Natural killer cell treated with Interleukin-12 subunit alpha and Interleukin-12 subunit beta and Interleukin-15 and Interleukin-18, amount 100 ng/mL, for 72 hours (primary cell): ENCODE measurements at regions not wholly inside any gene's neighbourhood (a gene's known extent, or its start where the extent isn't known, plus 50 kb on each side); places are given as distances from the start of the nearest gene placed in this dataset.

ENCODE experiments used
- ATAC-seq, 2 donors: fragments of 150-1000 bp; cut with Tn5 transposase in 1 of 2; sonication (Bioruptor Pico), chemical (Tn5 transposase) in 1 of 2; 2 replicates each; pipeline ENCODE4 v1.10.0; 2021
- DNase-seq: peaks from one replicate; pipeline ENCODE4 v3.0.0; 2022; ENCODE audit warnings: low spot score
- H3K27ac Mint-ChIP-seq, 2 donors: 1 replicate in 1 of 2; 2 replicates in 1 of 2; pipeline ENCODE4 v1.8.0; 2022; ENCODE audit warnings: mixed read lengths in 2 of 2, mild to moderate bottlenecking in 1 of 2, moderate library complexity in 1 of 2
- H3K27me3 Mint-ChIP-seq, 2 donors: 1 replicate in 1 of 2; 2 replicates in 1 of 2; pipeline ENCODE4 v1.8.0; 2022; ENCODE audit warnings: mixed read lengths in 2 of 2
- H3K36me3 Mint-ChIP-seq: one replicate; pipeline ENCODE4 v1.8.0; 2022; ENCODE audit warnings: mixed read lengths
- H3K4me1 Mint-ChIP-seq, 2 donors: 1 replicate in 1 of 2; 2 replicates in 1 of 2; pipeline ENCODE4 v1.8.0; 2022; ENCODE audit warnings: low read depth in 2 of 2, mixed read lengths in 2 of 2, mild to moderate bottlenecking in 1 of 2
- H3K4me3 Mint-ChIP-seq: one replicate; pipeline ENCODE4 v1.8.0; 2022; ENCODE audit warnings: mixed read lengths
- H3K9me3 Mint-ChIP-seq: 2 replicates; pipeline ENCODE4 v1.8.0; 2022; ENCODE audit warnings: mixed read lengths

DNA sequence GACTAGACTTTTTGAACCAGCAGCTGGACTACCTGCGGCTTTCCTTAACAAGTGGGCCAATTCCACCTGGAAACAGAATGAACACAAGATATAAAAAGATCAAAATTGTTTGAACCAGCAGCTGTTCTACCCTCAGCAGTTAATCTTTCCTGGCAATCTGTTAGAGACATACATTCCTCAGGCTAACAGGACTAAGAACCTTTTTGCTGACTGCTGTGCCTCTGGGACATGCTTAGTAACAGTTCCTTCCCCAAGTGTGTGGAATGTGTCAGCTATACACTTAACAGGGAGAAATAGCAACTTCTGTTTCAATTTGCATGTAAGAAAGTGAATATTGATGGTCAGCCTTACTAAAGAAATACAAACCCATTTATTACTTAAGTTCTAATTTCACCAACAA lies 554.4 kb downstream of the ARAP2 start:
- no peak overlapping the region for H3K27ac Mint-ChIP-seq

DNA sequence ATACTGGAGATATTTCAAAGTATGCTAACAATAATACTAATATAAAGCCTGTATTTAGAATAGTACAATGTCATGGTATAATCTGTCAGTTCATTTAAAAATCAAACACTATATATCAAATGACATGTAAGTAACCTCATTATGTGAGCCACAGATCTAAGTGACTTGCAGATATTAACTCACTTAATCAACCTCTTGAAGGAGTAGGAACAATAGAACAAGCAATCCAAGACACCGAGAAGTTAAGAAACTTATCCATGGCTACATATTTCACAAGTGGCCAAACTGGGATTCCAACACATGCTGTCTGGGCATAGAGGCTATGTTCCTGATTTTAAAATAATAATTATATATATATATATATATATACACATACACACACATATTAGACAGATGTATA lies 554.0 kb downstream of the ARAP2 start:
- H3K4me1 Mint-ChIP-seq, result no peaks in the 10 kb centered on the region
- DNase-seq (no peak), ATAC-seq (no peak)
- no peak overlapping the region for H3K27ac Mint-ChIP-seq
- H3K4me3 Mint-ChIP-seq, result no peak overlapping the region
- no peaks in the 10 kb centered on the region for H3K9me3 Mint-ChIP-seq
- H3K36me3 Mint-ChIP-seq, result no peaks in the 10 kb centered on the region
- H3K27me3 Mint-ChIP-seq, result no peaks in the 10 kb centered on the region

More for the DNA sequence above, 554.4 kb downstream of the ARAP2 start:
- DNase-seq (no peak), ATAC-seq (no peak)
- no peaks in the 10 kb centered on the region for H3K27me3 Mint-ChIP-seq
- H3K9me3 Mint-ChIP-seq, result no peaks in the 10 kb centered on the region
- H3K4me1 Mint-ChIP-seq, result no peaks in the 10 kb centered on the region
- H3K36me3 Mint-ChIP-seq, result no peaks in the 10 kb centered on the region
- no peak overlapping the region for H3K4me3 Mint-ChIP-seq

DNA sequence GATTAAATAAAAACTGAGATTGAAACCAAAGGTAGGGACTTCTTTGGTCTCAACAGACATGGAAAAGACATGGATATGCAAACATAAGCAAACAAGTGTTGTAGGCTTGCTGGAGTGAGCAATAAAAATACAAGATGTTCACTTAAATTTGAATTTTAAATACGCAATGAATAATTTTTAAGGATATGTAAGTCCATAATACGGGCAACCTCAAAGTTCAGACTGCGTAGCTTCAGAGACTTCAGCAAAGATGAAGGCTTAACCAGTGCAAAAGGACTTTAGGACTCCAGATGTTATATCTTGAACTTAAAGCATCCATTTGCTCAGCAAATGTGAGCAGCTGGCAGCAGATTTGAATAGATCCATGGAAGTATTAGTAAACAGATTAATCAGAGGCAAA lies 549.3 kb downstream of the ARAP2 start:
- Mint-ChIP-seq H3K27ac (no peak overlapping the region), H3K4me1 (no peaks in the 10 kb centered on the region), H3K9me3 (no peaks in the 10 kb centered on the region), H3K36me3 (no peaks in the 10 kb centered on the region), H3K4me3 (no peak overlapping the region), H3K27me3 (no peaks in the 10 kb centered on the region)
- ATAC-seq, result no peak
- DNase-seq, result no peak

DNA sequence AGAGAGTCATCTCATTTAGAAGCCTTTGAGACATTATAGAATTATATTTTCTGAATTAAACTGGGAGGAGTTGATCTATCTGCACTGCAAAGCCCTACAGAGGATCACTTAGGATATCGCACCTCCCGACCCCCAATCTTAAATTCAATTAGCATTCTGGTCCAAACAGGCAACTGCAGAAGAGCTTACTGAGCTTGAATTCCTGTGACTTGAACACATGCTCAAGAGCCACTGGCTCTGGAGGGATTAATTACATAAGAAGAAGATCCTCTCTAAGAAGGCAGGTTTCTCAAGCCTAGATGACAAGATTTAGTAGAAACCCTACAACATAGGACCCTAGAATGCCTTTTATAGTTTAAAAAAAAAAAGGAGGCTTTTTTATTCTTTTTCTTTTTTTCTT lies 548.9 kb downstream of the ARAP2 start:
- DNase-seq, result no peak
- Mint-ChIP-seq H3K27me3 (no peaks in the 10 kb centered on the region), H3K27ac (no peak overlapping the region), H3K9me3 (peaks cover under 1% of the 10 kb centered on the region), H3K36me3 (no peaks in the 10 kb centered on the region), H3K4me3 (no peak overlapping the region), H3K4me1 (no peaks in the 10 kb centered on the region)
- no peak for ATAC-seq

DNA sequence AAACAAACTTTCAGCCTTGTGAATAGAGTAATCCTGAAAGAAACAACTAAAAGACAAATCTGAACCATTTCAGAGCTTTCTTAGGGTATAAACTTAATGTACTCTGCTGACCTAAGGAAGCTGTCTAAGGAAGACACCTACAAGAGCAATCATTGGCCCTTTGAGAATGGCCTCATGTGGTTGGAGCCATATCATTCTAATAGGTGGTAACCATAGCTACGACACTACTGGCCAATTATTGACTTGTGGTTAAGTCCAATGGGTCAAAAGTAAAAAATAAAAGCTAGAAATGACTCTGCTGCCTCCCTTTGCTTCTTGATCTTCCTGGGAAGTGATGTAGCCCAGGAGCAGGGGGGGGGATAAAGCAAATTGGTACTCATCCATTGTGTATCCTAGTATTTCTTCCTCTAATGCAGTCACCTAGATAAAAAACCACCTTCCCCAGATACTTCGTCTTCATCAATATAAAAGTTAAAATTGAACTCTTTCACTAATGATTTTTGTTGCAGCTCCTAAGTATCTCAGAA lies 547.0 kb downstream of the ARAP2 start:
- Mint-ChIP-seq H3K27me3 (no peaks in the 10 kb centered on the region), H3K27ac (no peak overlapping the region), H3K4me1 (no peaks in the 10 kb centered on the region), H3K4me3 (no peak overlapping the region), H3K9me3 (peaks cover 4% of the 10 kb centered on the region), H3K36me3 (no peaks in the 10 kb centered on the region)
- ATAC-seq (no peak), DNase-seq (no peak)

DNA sequence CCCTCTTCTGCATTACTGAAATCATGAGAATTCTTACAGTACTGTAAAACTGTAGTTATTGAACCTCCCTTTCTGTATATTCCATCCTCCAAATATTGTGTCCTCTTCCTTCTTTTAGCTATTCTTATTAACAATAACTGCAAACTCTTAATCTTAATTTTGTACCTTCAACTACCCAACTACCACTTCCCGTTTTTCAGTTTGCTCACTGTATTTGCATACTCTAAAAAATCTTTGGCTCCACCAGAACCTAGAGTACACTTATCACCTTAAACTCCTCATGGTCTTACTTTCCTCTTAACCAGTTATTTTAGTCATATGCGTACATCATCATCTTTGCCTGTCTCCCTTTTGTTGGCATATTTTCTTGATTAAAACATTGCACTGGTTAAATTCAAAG lies 543.7 kb downstream of the ARAP2 start:
- H3K4me3 Mint-ChIP-seq, result no peak overlapping the region
- H3K36me3 Mint-ChIP-seq, result no peaks in the 10 kb centered on the region
- ATAC-seq (no peak), DNase-seq (no peak)
- peaks cover 4% of the 10 kb centered on the region for H3K9me3 Mint-ChIP-seq
- H3K27me3 Mint-ChIP-seq, result no peaks in the 10 kb centered on the region
- no peak overlapping the region for H3K27ac Mint-ChIP-seq
- no peaks in the 10 kb centered on the region for H3K4me1 Mint-ChIP-seq

DNA sequence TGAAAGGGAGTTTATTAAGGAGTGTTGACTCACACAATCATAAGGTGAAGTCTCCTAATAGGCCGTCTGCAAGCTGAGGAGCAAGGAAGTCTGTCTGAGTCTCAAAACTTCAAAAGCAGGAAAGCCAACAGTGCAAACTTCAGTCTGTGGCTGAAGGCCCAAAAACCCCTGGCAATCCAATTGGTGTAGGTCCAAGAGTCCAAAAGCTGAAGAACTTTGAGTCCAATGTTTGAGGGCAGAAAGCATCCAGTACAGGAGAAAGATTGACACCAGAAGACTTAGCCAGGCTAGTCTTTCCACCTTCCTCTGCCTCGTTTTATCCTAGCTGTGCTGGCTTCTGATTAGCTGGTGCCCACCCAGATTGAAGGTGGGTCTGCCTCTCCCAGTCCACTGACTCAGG lies 535.2 kb downstream of the ARAP2 start:
- Mint-ChIP-seq H3K27me3 (no peaks in the 10 kb centered on the region), H3K27ac (no peak overlapping the region), H3K36me3 (peaks cover 10% of the 10 kb centered on the region), H3K9me3 (peaks cover 11% of the 10 kb centered on the region), H3K4me3 (no peak overlapping the region), H3K4me1 (no peaks in the 10 kb centered on the region)
- no peak for ATAC-seq
- DNase-seq, result no peak

DNA sequence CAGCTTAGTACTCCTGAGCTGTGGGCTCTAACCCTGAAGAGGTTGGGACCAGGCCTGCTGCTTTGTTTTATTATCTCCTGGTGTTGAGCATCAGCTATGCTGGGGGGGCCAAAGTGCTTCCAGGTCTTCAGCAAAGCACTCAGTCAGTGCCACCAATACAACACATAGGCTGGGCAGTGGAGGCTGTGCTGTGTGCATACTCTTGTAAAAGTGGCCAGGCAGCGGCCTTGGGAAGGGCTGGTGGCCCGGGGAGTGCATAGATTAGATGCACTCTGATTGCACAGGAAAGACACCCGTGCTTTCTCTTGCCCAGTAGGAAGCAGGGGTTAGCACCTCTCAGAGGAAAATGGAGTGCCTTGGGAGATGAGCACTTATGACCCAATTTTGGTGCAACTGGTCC lies 534.0 kb downstream of the ARAP2 start:
- H3K9me3 Mint-ChIP-seq, result peaks cover 16% of the 10 kb centered on the region
- H3K27me3 Mint-ChIP-seq, result no peaks in the 10 kb centered on the region
- DNase-seq (no peak), ATAC-seq (no peak)
- peaks cover 16% of the 10 kb centered on the region for H3K36me3 Mint-ChIP-seq
- H3K4me1 Mint-ChIP-seq, result no peaks in the 10 kb centered on the region
- H3K4me3 Mint-ChIP-seq, result no peak overlapping the region
- no peak overlapping the region for H3K27ac Mint-ChIP-seq

DNA sequence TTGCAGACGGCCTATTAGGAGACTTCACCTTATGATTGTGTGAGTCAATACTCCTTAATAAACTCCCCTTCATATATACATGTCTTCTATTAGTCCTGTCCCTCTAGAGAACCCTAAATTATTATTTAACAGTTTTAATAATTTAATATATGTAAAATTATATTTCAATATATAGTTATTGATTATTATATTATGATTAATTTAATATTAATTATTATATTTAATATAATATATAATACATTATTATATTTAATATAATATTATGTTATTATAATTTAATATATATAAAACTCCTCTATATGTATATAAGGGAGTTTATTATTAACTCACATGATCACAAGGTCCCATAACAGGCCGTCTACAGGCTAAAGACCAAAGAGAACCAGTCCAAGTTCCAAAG lies 533.2 kb downstream of the ARAP2 start:
- Mint-ChIP-seq H3K4me3 (no peak overlapping the region), H3K9me3 (peaks cover 16% of the 10 kb centered on the region), H3K4me1 (no peaks in the 10 kb centered on the region), H3K27me3 (no peaks in the 10 kb centered on the region), H3K27ac (no peak overlapping the region), H3K36me3 (peaks cover 16% of the 10 kb centered on the region)
- ATAC-seq (no peak), DNase-seq (no peak)

DNA sequence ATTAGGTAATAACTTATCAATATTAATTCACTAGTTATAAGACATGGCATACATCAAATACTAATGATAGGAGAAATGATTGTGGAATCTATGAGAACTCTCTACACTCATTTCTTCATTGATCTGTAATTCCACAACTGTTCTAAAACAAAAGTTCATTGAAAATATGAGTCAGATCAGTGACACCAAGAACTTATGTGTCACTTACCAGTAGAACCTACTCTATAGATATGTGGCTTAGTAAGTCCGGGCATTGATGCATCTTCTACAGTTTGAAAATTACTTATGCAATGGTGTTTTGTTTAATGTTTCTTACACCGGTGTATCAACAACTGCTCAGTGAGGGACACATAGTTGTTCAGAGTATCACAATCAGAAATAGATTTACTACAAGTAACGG lies 520.3 kb downstream of the ARAP2 start:
- Mint-ChIP-seq H3K4me3 (no peak overlapping the region), H3K36me3 (no peaks in the 10 kb centered on the region), H3K4me1 (no peaks in the 10 kb centered on the region), H3K9me3 (no peaks in the 10 kb centered on the region), H3K27ac (no peak overlapping the region), H3K27me3 (no peaks in the 10 kb centered on the region)
- no peak for ATAC-seq
- no peak for DNase-seq

DNA sequence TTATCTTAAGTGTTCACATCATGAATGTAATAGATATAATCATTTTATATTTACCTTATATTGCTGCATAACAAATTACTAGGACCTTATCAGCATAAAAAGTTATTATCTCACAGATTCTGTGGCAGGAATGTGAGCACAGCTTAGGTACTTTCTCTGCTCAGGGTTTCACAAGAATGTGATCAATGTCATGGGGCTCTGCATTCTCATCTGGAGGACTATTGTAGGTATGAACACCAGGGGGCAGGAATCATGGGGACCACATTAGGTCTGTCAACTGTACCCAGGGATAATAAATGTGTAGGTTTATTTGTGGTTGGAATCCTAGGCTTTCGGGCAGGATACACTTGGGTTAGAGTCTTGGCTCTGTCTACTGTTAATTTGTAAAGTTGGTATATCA lies 519.2 kb downstream of the ARAP2 start:
- Mint-ChIP-seq H3K27me3 (no peaks in the 10 kb centered on the region), H3K4me3 (no peak overlapping the region), H3K9me3 (no peaks in the 10 kb centered on the region), H3K4me1 (no peaks in the 10 kb centered on the region), H3K36me3 (no peaks in the 10 kb centered on the region), H3K27ac (no peak overlapping the region)
- DNase-seq (no peak), ATAC-seq (no peak)

DNA sequence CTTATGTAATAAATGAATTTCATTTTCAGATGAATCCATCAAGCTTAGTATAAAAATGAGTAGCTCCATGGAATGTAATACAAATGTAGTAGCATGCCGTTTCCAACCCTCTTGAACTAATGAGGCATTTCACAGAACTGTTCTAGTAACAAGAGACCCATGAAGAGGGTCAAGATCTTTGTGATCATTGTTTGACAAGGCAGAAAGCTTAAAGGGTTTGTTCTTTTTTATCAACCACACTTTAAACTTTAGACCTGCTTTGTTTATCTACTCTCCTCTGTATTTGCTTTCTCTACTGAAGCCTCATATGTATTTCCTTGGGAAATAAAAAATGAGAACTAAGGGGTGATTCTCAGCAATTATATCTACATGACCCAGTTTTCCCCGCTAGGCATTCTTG lies 513.9 kb downstream of the ARAP2 start:
- Mint-ChIP-seq H3K9me3 (peaks cover 6% of the 10 kb centered on the region), H3K4me3 (no peak overlapping the region), H3K27me3 (no peaks in the 10 kb centered on the region), H3K4me1 (no peaks in the 10 kb centered on the region), H3K27ac (no peak overlapping the region), H3K36me3 (no peaks in the 10 kb centered on the region)
- ATAC-seq, result no peak
- DNase-seq, result no peak

DNA sequence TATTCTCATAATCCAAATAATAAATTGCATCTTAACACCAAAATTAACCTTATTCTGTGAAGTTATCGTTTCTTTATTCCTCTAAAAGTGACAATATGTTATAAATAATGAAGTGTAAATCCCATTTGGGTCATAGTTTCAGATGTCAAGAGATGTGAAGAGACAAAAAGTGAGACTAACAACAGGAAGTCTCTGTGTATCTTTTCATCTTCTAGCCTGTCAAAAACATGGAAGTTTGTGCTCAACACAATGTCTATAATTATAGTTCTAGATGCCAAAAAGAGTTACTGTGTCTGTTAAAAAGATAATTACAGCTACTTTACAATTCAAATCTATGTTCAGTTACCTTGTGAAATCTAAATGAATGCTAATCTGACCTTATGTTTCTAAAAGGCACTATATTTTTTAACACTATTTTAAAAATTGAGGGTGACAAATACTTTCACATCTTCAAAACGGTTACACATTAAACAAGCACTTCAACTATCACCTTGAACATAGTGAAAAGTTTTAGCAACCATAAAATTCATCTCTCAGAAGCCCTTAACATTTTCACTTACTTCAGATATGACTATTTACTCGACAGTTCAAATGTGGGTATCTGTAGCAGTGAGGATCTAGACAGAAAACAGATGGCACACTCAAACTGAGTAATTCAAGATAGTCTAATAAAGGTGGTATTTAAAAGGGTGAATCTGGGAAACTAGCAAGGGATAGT lies 509.8 kb downstream of the ARAP2 start:
- no peak overlapping the region for H3K4me3 Mint-ChIP-seq
- H3K27ac Mint-ChIP-seq, result no peak overlapping the region
- no peaks in the 10 kb centered on the region for H3K4me1 Mint-ChIP-seq
- H3K9me3 Mint-ChIP-seq, result peaks cover 9% of the 10 kb centered on the region
- ATAC-seq, result no peak
- no peaks in the 10 kb centered on the region for H3K36me3 Mint-ChIP-seq
- no peak for DNase-seq
- no peaks in the 10 kb centered on the region for H3K27me3 Mint-ChIP-seq

DNA sequence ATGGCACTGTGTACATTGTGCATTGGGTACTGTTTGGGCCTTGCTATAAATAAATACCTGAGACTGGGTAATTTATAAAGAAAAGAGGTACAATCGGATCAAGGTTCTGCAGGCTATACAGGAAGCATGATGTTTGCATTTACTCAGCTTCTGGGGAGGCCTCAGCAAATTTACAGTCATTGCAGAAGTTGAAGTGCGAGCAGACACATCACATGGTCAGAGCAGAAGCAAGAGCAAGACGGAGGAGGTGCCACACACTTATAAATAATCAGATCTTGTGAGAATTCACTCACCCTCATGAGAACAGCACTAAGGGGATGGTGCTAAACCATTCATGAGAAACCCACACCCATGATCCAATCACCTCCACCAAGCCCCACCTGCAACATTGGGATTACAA lies 505.0 kb downstream of the ARAP2 start:
- ATAC-seq (no peak), DNase-seq (no peak)
- no peak overlapping the region for H3K4me3 Mint-ChIP-seq
- no peak overlapping the region for H3K27ac Mint-ChIP-seq
- peaks cover 22% of the 10 kb centered on the region for H3K9me3 Mint-ChIP-seq
- no peaks in the 10 kb centered on the region for H3K4me1 Mint-ChIP-seq
- H3K36me3 Mint-ChIP-seq, result peaks cover 4% of the 10 kb centered on the region
- no peaks in the 10 kb centered on the region for H3K27me3 Mint-ChIP-seq

DNA sequence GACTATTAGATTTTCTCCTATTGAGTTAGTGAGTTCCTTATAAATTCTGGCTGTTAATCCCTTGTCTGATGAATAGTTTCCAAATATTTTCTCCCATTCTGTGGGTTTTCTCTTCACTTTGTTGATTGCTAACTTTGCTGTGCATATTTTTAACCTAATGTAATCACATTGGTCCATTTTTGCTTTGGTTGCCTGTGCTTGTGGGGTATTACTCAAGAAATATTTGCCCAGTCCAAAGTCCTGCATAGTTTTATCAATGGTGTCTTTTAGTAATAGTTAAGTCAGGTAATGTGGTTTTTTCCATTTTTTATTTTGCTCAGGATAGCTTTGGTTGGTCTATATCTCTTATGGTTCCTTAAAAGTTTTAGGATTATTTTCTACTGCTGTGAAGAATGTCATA lies 490.3 kb downstream of the ARAP2 start:
- Mint-ChIP-seq H3K36me3 (no peaks in the 10 kb centered on the region), H3K27me3 (no peaks in the 10 kb centered on the region), H3K4me3 (no peak overlapping the region), H3K27ac (no peak overlapping the region), H3K4me1 (no peaks in the 10 kb centered on the region), H3K9me3 (peaks cover 10% of the 10 kb centered on the region)
- no peak for ATAC-seq
- no peak for DNase-seq
